H1 (cell line): ENCODE measurements at regions not wholly inside any gene's neighbourhood (a gene's known extent, or its start where the extent isn't known, plus 50 kb on each side); places are given as distances from the start of the nearest gene placed in this dataset.

Experiments
- CTCF ChIA-PET: fragments of 300-600 bp; sonication (Branson Sonifier 250); formaldehyde crosslinking; loops from one replicate; lab custom pipeline; 2021; ENCODE audit not compliant: partially characterized antibody; lab: Charles Lee
- POLR2A ChIA-PET: fragments of 300-600 bp; sonication (Branson Sonifier 250); formaldehyde crosslinking; loops from one replicate; lab custom pipeline; 2021; ENCODE audit warnings: inconsistent platforms; ENCODE audit not compliant: partially characterized antibody; lab: Charles Lee
- DNase-seq, 2 experiments: peaks; one replicate each; pipeline versions ENCODE4 v3.0.0 to v3.0.0-alpha.2; 2010 to 2022; ENCODE audit warnings: low spot score in 2 of 2, low read depth in 1 of 2, mixed read lengths in 1 of 2
- FAIRE-seq: peaks from 2 replicates; lab custom pipeline; 2011; peaks lifted over from hg19 to GRCh38; lab: Jason Lieb, UNC
- H2AFZ ChIP-seq: 2 replicates; pipeline ENCODE4 v1.8.1; 2012; ENCODE audit warnings: low read length, inconsistent platforms
- H2AK5ac ChIP-seq: 2 replicates; pipeline ENCODE4 v1.6.1; 2013; ENCODE audit warnings: low read depth, low read length
- H2BK120ac ChIP-seq: replicated peaks from 2 replicates; pipeline ENCODE3; 2013; ENCODE audit warnings: low read depth, low read length, inconsistent platforms
- H2BK12ac ChIP-seq: 2 replicates; pipeline ENCODE4 v1.6.1; 2013; ENCODE audit warnings: low read depth, low read length
- H2BK15ac ChIP-seq: 2 replicates; pipeline ENCODE4 v1.6.1; 2013; ENCODE audit warnings: low read length
- H2BK20ac ChIP-seq: 2 replicates; pipeline ENCODE4 v1.6.1; 2013; ENCODE audit warnings: low read length
- H2BK5ac ChIP-seq: 2 replicates; pipeline ENCODE4 v1.6.1; 2013; ENCODE audit warnings: low read depth, low read length
- H3K14ac ChIP-seq: 2 replicates; pipeline ENCODE4 v1.6.1; 2013; ENCODE audit warnings: inconsistent platforms; ENCODE audit not compliant: insufficient read length
- H3K18ac ChIP-seq: 2 replicates; pipeline ENCODE4 v1.6.1; 2013; ENCODE audit warnings: low read length; ENCODE audit errors: extremely low read depth
- H3K23ac ChIP-seq: 2 replicates; pipeline ENCODE4 v1.6.1; 2013; ENCODE audit warnings: inconsistent platforms; ENCODE audit not compliant: insufficient read length
- H3K23me2 ChIP-seq: 2 replicates; pipeline ENCODE4 v1.6.1; 2013; ENCODE audit warnings: low read depth, low read length
- H3K27ac ChIP-seq: 2 replicates; pipeline ENCODE4 v1.6.1; 2011; ENCODE audit warnings: low read depth, low read length, inconsistent platforms
- H3K27me3 ChIP-seq, 4 experiments: replicated peaks in 1 of 4; 1 replicate in 1 of 4; 2 replicates in 3 of 4; pipeline versions ENCODE4 v1.6.1 to v1.8.1; 2011 to 2013; ENCODE audit warnings: low read length in 3 of 4, mild to moderate bottlenecking in 3 of 4, inconsistent platforms in 2 of 4, mixed read lengths in 2 of 4, moderate library complexity in 1 of 4; ENCODE audit not compliant: control insufficient read depth in 3 of 4, insufficient read depth in 3 of 4; ENCODE audit errors: extremely low read depth in 1 of 4
- H3K36me3 ChIP-seq, 4 experiments: 2 replicates each; pipeline versions ENCODE4 v1.6.1 to v1.8.1; 2011 to 2013; ENCODE audit warnings: mild to moderate bottlenecking in 4 of 4, low read length in 3 of 4, moderate library complexity in 2 of 4, control low read depth in 1 of 4, inconsistent platforms in 1 of 4; ENCODE audit not compliant: insufficient read depth in 4 of 4, control insufficient read depth in 2 of 4
- H3K4ac ChIP-seq: replicated peaks from 2 replicates; pipeline ENCODE3; 2013; ENCODE audit warnings: low read length, low read depth, mixed read lengths, inconsistent platforms; ENCODE audit not compliant: insufficient read length
- H3K4me1 ChIP-seq, 4 experiments: replicated peaks in 1 of 4; 1 replicate in 1 of 4; 2 replicates in 3 of 4; pipeline versions ENCODE4 v1.6.1 to v1.8.1; 2011 to 2013; ENCODE audit warnings: low read length in 3 of 4, inconsistent platforms in 2 of 4, mixed read lengths in 1 of 4; ENCODE audit not compliant: insufficient read depth in 4 of 4, control insufficient read depth in 3 of 4
- H3K4me2 ChIP-seq, 2 experiments: 2 replicates each; pipeline versions ENCODE4 v1.6.1 to v1.8.1; 2011 to 2013; ENCODE audit warnings: low read depth in 2 of 2, low read length in 2 of 2, control low read depth in 1 of 2, inconsistent platforms in 1 of 2, mild to moderate bottlenecking in 1 of 2; ENCODE audit not compliant: insufficient read depth in 1 of 2
- H3K4me3 ChIP-seq, 4 experiments: fragments of 200-600, 300-600 bp in 1 of 4; sonication (generic), shearing (Covaris generic), sonication (Bioruptor Twin) in 1 of 4; 2 replicates each; pipeline versions ENCODE4 v1.5.1 to v1.8.1; 2011 to 2016; ENCODE audit warnings: low read length in 4 of 4, low read depth in 3 of 4, control low read depth in 2 of 4, inconsistent platforms in 2 of 4, mild to moderate bottlenecking in 2 of 4, mixed read lengths in 1 of 4, moderate library complexity in 1 of 4; ENCODE audit not compliant: insufficient read depth in 2 of 4; ENCODE audit errors: extremely low read depth in 1 of 4
- H3K56ac ChIP-seq: replicated peaks from 2 replicates; pipeline ENCODE3; 2013; ENCODE audit warnings: low read depth, mild to moderate bottlenecking, mixed read lengths, low read length, inconsistent platforms; ENCODE audit not compliant: insufficient read length
- H3K79me1 ChIP-seq: 2 replicates; pipeline ENCODE4 v1.6.1; 2013; ENCODE audit warnings: low read depth, low read length, control low read depth
- H3K79me2 ChIP-seq, 2 experiments: 2 replicates each; pipeline versions ENCODE4 v1.6.1 to v1.8.1; 2012 to 2013; ENCODE audit warnings: low read length in 2 of 2, mild to moderate bottlenecking in 2 of 2, inconsistent platforms in 1 of 2; ENCODE audit not compliant: insufficient read depth in 2 of 2, control insufficient read depth in 1 of 2
- H3K9ac ChIP-seq, 4 experiments: replicated peaks in 1 of 4; 1 replicate in 1 of 4; 2 replicates in 3 of 4; pipeline versions ENCODE4 v1.6.1 to v1.8.1; 2011 to 2013; ENCODE audit warnings: low read depth in 3 of 4, low read length in 3 of 4, control low read depth in 2 of 4, mild to moderate bottlenecking in 2 of 4, moderate library complexity in 2 of 4, inconsistent platforms in 1 of 4; ENCODE audit errors: extremely low read depth in 1 of 4
- H3K9me3 ChIP-seq, 2 experiments: 2 replicates each; pipeline versions ENCODE4 v1.6.1 to v1.8.1; 2012 to 2013; ENCODE audit warnings: mild to moderate bottlenecking in 2 of 2, moderate library complexity in 2 of 2, control low read depth in 1 of 2, inconsistent platforms in 1 of 2, low read depth in 1 of 2, low read length in 1 of 2, mixed read lengths in 1 of 2; ENCODE audit not compliant: insufficient read depth in 2 of 2
- H4K20me1 ChIP-seq, 2 experiments: replicated peaks in 1 of 2; 2 replicates each; pipeline versions ENCODE3 to v1.8.1; 2011 to 2013; ENCODE audit warnings: inconsistent platforms in 2 of 2, low read length in 2 of 2, mild to moderate bottlenecking in 1 of 2; ENCODE audit not compliant: insufficient read depth in 2 of 2, control insufficient read depth in 1 of 2
- H4K5ac ChIP-seq: 2 replicates; pipeline ENCODE4 v1.6.1; 2013; ENCODE audit warnings: low read length, low read depth, mixed read lengths, inconsistent platforms; ENCODE audit not compliant: insufficient read length
- H4K8ac ChIP-seq: 2 replicates; pipeline ENCODE4 v1.8.0; 2013; ENCODE audit warnings: mild to moderate bottlenecking, moderate library complexity, low read length, inconsistent platforms; ENCODE audit not compliant: insufficient read depth; ENCODE audit errors: extremely low read depth
- H4K91ac ChIP-seq: replicated peaks from 2 replicates; pipeline ENCODE3; 2013; ENCODE audit warnings: low read length, mixed read lengths, inconsistent platforms; ENCODE audit not compliant: insufficient read length
- ATF2 ChIP-seq: IDR thresholded peaks from 2 replicates; pipeline ENCODE4 v1.6.1; 2012; ENCODE audit warnings: low read length, inconsistent platforms
- BACH1 ChIP-seq: IDR thresholded peaks from 2 replicates; pipeline ENCODE4 v1.6.1; 2012; ENCODE audit warnings: low read length, improper control_type of control experiment
- CREB1 ChIP-seq: IDR thresholded peaks from 2 replicates; pipeline ENCODE4 v1.6.1; 2012; ENCODE audit warnings: inconsistent platforms
- EGR1 ChIP-seq: IDR thresholded peaks from 2 replicates; pipeline ENCODE4 v1.6.1; 2011; ENCODE audit warnings: low read depth, low read length, borderline replicate concordance
- HDAC6 ChIP-seq: IDR thresholded peaks from one replicate; pipeline ENCODE4 v1.7.1; 2012; ENCODE audit warnings: low read depth, mild to moderate bottlenecking, inconsistent platforms, low read length, moderate library complexity
- MAFK ChIP-seq: IDR thresholded peaks from 2 replicates; pipeline ENCODE4 v1.6.1; 2012; ENCODE audit warnings: low read depth, mild to moderate bottlenecking, improper control_type of control experiment, low read length
- POLR2A ChIP-seq, 2 experiments: IDR thresholded peaks; 1 replicate in 1 of 2; 2 replicates in 1 of 2; pipeline ENCODE4 v1.6.1; 2011; ENCODE audit warnings: low read depth in 2 of 2, low read length in 2 of 2, mild to moderate bottlenecking in 2 of 2; ENCODE audit errors: control extremely low read depth in 1 of 2
- POLR2AphosphoS5 ChIP-seq: IDR thresholded peaks from 2 replicates; pipeline ENCODE4 v1.6.1; 2011; ENCODE audit warnings: low read depth, low read length
- RAD21 ChIP-seq, 2 experiments: IDR thresholded peaks in 1 of 2; conservative IDR thresholded peaks in 1 of 2; 2 replicates each; pipeline ENCODE4 v1.6.1; 2011; ENCODE audit warnings: low read depth in 2 of 2, low read length in 2 of 2, improper control_type of control experiment in 1 of 2, inconsistent platforms in 1 of 2, mild to moderate bottlenecking in 1 of 2, moderate library complexity in 1 of 2
- RBBP5 ChIP-seq: IDR thresholded peaks from 2 replicates; pipeline ENCODE4 v1.7.1; 2012; ENCODE audit warnings: low read depth, mild to moderate bottlenecking, inconsistent platforms, low read length, moderate library complexity, borderline replicate concordance
- TAF1 ChIP-seq: IDR thresholded peaks from 2 replicates; pipeline ENCODE4 v1.6.1; 2011; ENCODE audit warnings: mild to moderate bottlenecking, low read depth, low read length
- TAF7 ChIP-seq: optimal IDR thresholded peaks from 2 replicates; pipeline ENCODE3; 2011; ENCODE audit warnings: low read depth, mild to moderate bottlenecking, inconsistent platforms, low read length, moderate library complexity, borderline replicate concordance
- ZNF274 ChIP-seq: IDR thresholded peaks from 2 replicates; pipeline ENCODE4 v1.7.0; 2012; ENCODE audit warnings: low read length, borderline replicate concordance; ENCODE audit errors: extremely low read depth
- WGBS, 2 experiments: shearing (Covaris generic) in 1 of 2; methylation state at CpG; one replicate each; pipeline versions ENCODE4 v1.1.6 to v1.1.7; 2013 to 2015; ENCODE audit warnings: low lambda C conversion rate in 2 of 2, mixed read lengths in 2 of 2, inconsistent platforms in 1 of 2, low coverage in 1 of 2, missing lambda C conversion rate in 1 of 2; ENCODE audit not compliant: insufficient replicate concordance in 2 of 2, insufficient coverage in 1 of 2, insufficient read length in 1 of 2; ENCODE audit errors: extremely low coverage in 1 of 2, missing lambda C conversion rate in 1 of 2; 5-methylcytosine and 5-hydroxymethylcytosine counted together

DNA sequence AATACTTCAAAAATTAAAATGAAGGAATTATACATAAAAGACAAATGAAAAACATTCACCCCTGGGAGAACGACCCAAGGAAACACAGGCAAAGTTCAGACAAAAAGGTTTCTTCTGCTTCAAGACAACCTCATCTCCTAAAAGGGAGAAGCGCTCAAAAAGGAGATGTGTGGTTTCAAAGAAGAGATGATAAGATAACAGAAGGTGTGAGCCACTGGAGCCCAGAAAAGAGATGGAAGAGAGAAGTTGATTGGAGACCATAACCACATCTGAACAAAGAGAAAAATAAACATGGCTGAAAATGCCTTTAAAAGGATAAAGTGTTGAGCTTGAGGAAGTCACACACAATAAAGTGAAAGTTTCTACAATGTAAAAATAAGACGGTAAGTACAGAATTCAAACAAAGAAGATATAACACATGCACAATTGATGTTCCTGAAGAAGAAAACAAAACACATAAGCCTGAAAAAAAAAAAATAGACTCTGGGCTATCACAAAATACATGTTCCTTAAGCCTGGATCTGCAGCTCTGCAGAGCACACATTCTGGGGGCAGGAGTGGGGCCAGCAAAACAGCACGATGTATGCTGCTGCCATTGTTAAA, 51.6 kb upstream of the C14orf180 start:
- Histone ChIP-seq H3K36me3 (no peaks in the 10 kb centered on the region), H3K27ac (no peak overlapping the region), H3K56ac (no peak overlapping the region), H3K18ac (no peak overlapping the region), H4K20me1 (peaks cover 0 to 11% of the 10 kb centered on the region in 2 experiments), H3K4me1 (no peaks in the 10 kb centered on the region), H3K79me1 (no peaks in the 10 kb centered on the region), H2AFZ (no peak overlapping the region), H3K4me3 (no peak overlapping the region), H4K8ac (no peak overlapping the region), H2AK5ac (no peak overlapping the region; the same call in 1 of the 2 replicates), H4K5ac (no peak overlapping the region), H2BK12ac (no peak overlapping the region), H3K14ac (no peak overlapping the region), H3K23ac (no peak overlapping the region), H3K4ac (no peak overlapping the region), H3K4me2 (no peak overlapping the region), H3K23me2 (peaks cover 11% of the 10 kb centered on the region), H4K91ac (no peak overlapping the region), H2BK120ac (no peak overlapping the region), H2BK5ac (no peak overlapping the region), H3K27me3 (no peaks in the 10 kb centered on the region), H3K9ac (no peak overlapping the region), H3K79me2 (no peaks in the 10 kb centered on the region; a peak in 1 of 4 replicates), H3K9me3 (peaks cover 3 to 23% of the 10 kb centered on the region in 2 experiments; a peak in 3 of 4 replicates), H2BK15ac (no peak overlapping the region), H2BK20ac (no peak overlapping the region)
- ChIA-PET POLR2A (interaction anchor here (0.6 kb wide), 1 partner anchor 407 kb away, joined by 3 read pairs; no protein-coding TSS in a partner anchor), CTCF (interaction anchor here (1.2 to 1.3 kb wide), 2 partner anchors 7 to 172 kb away, joined by 3 read pairs; no protein-coding TSS in a partner anchor)
- no peak for DNase-seq
- no peak for FAIRE-seq
- 90% methylated on average over 4 of the region's 4 CpGs; no CpG with 5 or more reads in 1 of the 2 experiments for WGBS, 2 experiments
- TF ChIP-seq TAF7 (no peak), MAFK (no peak), HDAC6 (no peak), ZNF274 (no peak), POLR2A (IDR thresholded peaks at IDR 0.05; ENCODE audit: control extremely low read depth in 1 of 2, low read depth in 2 of 2, low read length in 2 of 2) (no peak), RAD21 (IDR thresholded peaks at IDR 0.05 in 1 of 2, conservative IDR thresholded peaks at IDR 0.05 in 1 of 2; ENCODE audit: low read depth in 2 of 2, low read length in 2 of 2) (no peak), POLR2AphosphoS5 (no peak), BACH1 (no peak), RBBP5 (no peak), ATF2 (no peak), TAF1 (no peak), EGR1 (no peak), CREB1 (no peak)
